ENCODE measurements at regions not wholly inside any gene's neighbourhood (a gene's known extent, or its start where the extent isn't known, plus 50 kb on each side); places are given as distances from the start of the nearest gene placed in this dataset.

DNA sequence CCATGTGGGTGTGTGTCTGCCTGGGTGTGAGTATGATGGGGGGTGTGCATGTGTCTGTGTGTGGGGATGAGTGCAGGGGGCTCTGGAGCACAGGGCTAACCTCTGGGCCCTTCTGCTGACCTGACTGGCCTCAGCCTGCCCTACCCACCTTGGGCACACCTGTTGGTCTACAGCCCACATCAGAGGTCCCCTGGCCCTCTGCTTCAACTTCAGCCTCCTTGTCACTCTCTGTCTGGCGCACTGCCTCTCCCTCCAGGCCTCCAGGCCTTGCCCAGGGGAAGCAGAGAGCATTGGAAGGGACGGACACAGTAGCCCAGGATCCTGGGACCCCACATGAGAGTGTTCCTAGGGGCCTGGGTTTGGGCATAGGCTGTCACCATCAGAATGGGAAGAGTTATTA is 115.4 kb downstream of the EFNB1 start:
- TF ChIP-seq, protein P1, sequence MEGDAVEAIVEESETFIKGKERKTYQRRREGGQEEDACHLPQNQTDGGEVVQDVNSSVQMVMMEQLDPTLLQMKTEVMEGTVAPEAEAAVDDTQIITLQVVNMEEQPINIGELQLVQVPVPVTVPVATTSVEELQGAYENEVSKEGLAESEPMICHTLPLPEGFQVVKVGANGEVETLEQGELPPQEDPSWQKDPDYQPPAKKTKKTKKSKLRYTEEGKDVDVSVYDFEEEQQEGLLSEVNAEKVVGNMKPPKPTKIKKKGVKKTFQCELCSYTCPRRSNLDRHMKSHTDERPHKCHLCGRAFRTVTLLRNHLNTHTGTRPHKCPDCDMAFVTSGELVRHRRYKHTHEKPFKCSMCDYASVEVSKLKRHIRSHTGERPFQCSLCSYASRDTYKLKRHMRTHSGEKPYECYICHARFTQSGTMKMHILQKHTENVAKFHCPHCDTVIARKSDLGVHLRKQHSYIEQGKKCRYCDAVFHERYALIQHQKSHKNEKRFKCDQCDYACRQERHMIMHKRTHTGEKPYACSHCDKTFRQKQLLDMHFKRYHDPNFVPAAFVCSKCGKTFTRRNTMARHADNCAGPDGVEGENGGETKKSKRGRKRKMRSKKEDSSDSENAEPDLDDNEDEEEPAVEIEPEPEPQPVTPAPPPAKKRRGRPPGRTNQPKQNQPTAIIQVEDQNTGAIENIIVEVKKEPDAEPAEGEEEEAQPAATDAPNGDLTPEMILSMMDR (tag by site-specific recombination; IDR thresholded peaks at IDR 0.05), result no peak
- TF ChIP-seq ZNF157 (tag by site-specific recombination; IDR thresholded peaks at IDR 0.05) (no peak), ZNF654 (tag by site-specific recombination; IDR thresholded peaks at IDR 0.05; ENCODE audit: low read depth) (no peak), ZNF785 (tag by site-specific recombination; IDR thresholded peaks at IDR 0.05) (no peak), ZNF324 (tag by site-specific recombination; IDR thresholded peaks at IDR 0.05) (no peak)
- TF ChIP-seq, protein P2, sequence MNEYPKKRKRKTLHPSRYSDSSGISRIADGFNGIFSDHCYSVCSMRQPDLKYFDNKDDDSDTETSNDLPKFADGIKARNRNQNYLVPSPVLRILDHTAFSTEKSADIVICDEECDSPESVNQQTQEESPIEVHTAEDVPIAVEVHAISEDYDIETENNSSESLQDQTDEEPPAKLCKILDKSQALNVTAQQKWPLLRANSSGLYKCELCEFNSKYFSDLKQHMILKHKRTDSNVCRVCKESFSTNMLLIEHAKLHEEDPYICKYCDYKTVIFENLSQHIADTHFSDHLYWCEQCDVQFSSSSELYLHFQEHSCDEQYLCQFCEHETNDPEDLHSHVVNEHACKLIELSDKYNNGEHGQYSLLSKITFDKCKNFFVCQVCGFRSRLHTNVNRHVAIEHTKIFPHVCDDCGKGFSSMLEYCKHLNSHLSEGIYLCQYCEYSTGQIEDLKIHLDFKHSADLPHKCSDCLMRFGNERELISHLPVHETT (tag by site-specific recombination; IDR thresholded peaks at IDR 0.05), result no peak
- TF ChIP-seq, protein P3, sequence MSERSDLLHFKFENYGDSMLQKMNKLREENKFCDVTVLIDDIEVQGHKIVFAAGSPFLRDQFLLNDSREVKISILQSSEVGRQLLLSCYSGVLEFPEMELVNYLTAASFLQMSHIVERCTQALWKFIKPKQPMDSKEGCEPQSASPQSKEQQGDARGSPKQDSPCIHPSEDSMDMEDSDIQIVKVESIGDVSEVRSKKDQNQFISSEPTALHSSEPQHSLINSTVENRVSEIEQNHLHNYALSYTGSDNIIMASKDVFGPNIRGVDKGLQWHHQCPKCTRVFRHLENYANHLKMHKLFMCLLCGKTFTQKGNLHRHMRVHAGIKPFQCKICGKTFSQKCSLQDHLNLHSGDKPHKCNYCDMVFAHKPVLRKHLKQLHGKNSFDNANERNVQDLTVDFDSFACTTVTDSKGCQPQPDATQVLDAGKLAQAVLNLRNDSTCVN (tag by site-specific recombination; optimal IDR thresholded peaks at IDR 0.05), result no peak
- TF ChIP-seq, protein P4, sequence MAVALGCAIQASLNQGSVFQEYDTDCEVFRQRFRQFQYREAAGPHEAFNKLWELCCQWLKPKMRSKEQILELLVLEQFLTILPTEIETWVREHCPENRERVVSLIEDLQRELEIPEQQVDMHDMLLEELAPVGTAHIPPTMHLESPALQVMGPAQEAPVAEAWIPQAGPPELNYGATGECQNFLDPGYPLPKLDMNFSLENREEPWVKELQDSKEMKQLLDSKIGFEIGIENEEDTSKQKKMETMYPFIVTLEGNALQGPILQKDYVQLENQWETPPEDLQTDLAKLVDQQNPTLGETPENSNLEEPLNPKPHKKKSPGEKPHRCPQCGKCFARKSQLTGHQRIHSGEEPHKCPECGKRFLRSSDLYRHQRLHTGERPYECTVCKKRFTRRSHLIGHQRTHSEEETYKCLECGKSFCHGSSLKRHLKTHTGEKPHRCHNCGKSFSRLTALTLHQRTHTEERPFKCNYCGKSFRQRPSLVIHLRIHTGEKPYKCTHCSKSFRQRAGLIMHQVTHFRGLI (tag by site-specific recombination; IDR thresholded peaks at IDR 0.05), result no peak

All from HEK293 (cell line).